DMS79 treated with DMSO at 0.1 percent for 48 hours (cell line): ENCODE measurements at regions not wholly inside any gene's neighbourhood (a gene's known extent, or its start where the extent isn't known, plus 50 kb on each side); places are given as distances from the start of the nearest gene placed in this dataset.
"Not testable (repeated sequence)": the region's sequence is repeated elsewhere in the genome, so short reads cannot be mapped to it uniquely, and the experiment has no call there.

ENCODE experiments used
- DNase-seq: peaks from one replicate; lab custom pipeline; 2025; lab: John Stamatoyannopoulos, UW

GRCh38 chr11:33970984-33971466, 79.1 kb upstream of the LMO2 start:
- DNase-seq, result peak; percentile 36

- DNase-seq, result no peak
Measured at GRCh38 chr11:33967451-33967850, 75.6 kb upstream of the LMO2 start.

- DNase-seq, result peak; percentile 46
Measured at GRCh38 chr11:33965032-33965431, 73.2 kb upstream of the LMO2 start.

- no peak for DNase-seq
Measured at GRCh38 chr11:33959855-33960400, 68.1 kb upstream of the LMO2 start.

GRCh38 chr11:33957304-33957917, 65.5 kb upstream of the LMO2 start:
- DNase-seq, result no peak

GRCh38 chr11:33956611-33957010, 64.7 kb upstream of the LMO2 start:
- DNase-seq, result no peak

GRCh38 chr11:33953289-33953688, 61.4 kb upstream of the LMO2 start:
- no peak for DNase-seq

- no peak for DNase-seq
Measured at GRCh38 chr11:33952805-33953204, 60.9 kb upstream of the LMO2 start.

GRCh38 chr11:33949252-33949913, 57.5 kb upstream of the LMO2 start:
- no peak for DNase-seq

- no peak for DNase-seq
Measured at GRCh38 chr11:33948494-33948893, 56.6 kb upstream of the LMO2 start.

GRCh38 chr11:33947918-33948317, 56.0 kb upstream of the LMO2 start:
- DNase-seq, result not testable (repeated sequence)

- no peak for DNase-seq
Measured at GRCh38 chr11:33946930-33947329, 55.1 kb upstream of the LMO2 start.

- DNase-seq, result no peak
Measured at GRCh38 chr11:33945481-33946268, 53.8 kb upstream of the LMO2 start.

GRCh38 chr11:33944693-33945424, 53.0 kb upstream of the LMO2 start:
- no peak for DNase-seq

- no peak for DNase-seq
Measured at GRCh38 chr11:33944345-33944692, 52.4 kb upstream of the LMO2 start.

- DNase-seq, result no peak
Measured at GRCh38 chr11:33942954-33943353, 51.1 kb upstream of the LMO2 start.

- no peak for DNase-seq
Measured at GRCh38 chr11:33941637-33942160, 49.8 kb upstream of the LMO2 start.
